WTC11 (cell line): ENCODE measurements at regions not wholly inside any gene's neighbourhood (a gene's known extent, or its start where the extent isn't known, plus 50 kb on each side); places are given as distances from the start of the nearest gene placed in this dataset.

Experiments
- ATAC-seq: fragments of 200-7000 bp; cut with Tn5 transposase; 2 replicates; pipeline ENCODE4 v1.10.0; 2021; ENCODE audit warnings: mild to moderate bottlenecking, moderate library complexity
- CTCF ChIA-PET: fragments of 300-600 bp; sonication (Branson Sonifier 250); formaldehyde crosslinking; loops from one replicate; lab custom pipeline; 2021; ENCODE audit warnings: antibody characterized with exemption; lab: Charles Lee
- POLR2A ChIA-PET: fragments of 350-600 bp; sonication (Branson Sonifier 250); formaldehyde crosslinking; loops from one replicate; lab custom pipeline; 2021; ENCODE audit warnings: antibody characterized with exemption; lab: Charles Lee
- DNase-seq: peaks from one replicate; pipeline ENCODE4 v3.0.0; 2021; ENCODE audit warnings: low spot score
- H3K27ac Mint-ChIP-seq: 2 replicates; pipeline ENCODE4 v1.8.0; 2021; ENCODE audit warnings: mixed read lengths
- H3K27me3 Mint-ChIP-seq: 2 replicates; pipeline ENCODE4 v1.8.0; 2021; ENCODE audit warnings: low read depth, mild to moderate bottlenecking, moderate library complexity, mixed read lengths
- H3K36me3 Mint-ChIP-seq: 2 replicates; pipeline ENCODE4 v1.8.0; 2021; ENCODE audit warnings: mixed read lengths
- H3K4me1 Mint-ChIP-seq: 2 replicates; pipeline ENCODE4 v1.8.0; 2022; ENCODE audit warnings: mixed read lengths
- H3K4me3 Mint-ChIP-seq: 2 replicates; pipeline ENCODE4 v1.8.0; 2021; ENCODE audit warnings: mild to moderate bottlenecking, moderate library complexity, mixed read lengths
- H3K9me3 Mint-ChIP-seq: 2 replicates; pipeline ENCODE4 v1.8.0; 2021; ENCODE audit warnings: mixed read lengths
- CBFB ChIP-seq: sonication (generic); formaldehyde crosslinking; IDR thresholded peaks from 2 replicates; pipeline ENCODE4 v1.8.1; 2022; ENCODE audit warnings: mild to moderate bottlenecking, low read depth, missing genetic modification reagents
- CREM ChIP-seq: sonication (generic); formaldehyde crosslinking; IDR thresholded peaks from 2 replicates; pipeline ENCODE4 v1.8.1; 2022; ENCODE audit warnings: mild to moderate bottlenecking, missing genetic modification reagents, moderate library complexity
- ESRRA ChIP-seq: sonication (generic); formaldehyde crosslinking; IDR thresholded peaks from 2 replicates; pipeline ENCODE4 v1.8.1; 2022; ENCODE audit warnings: mild to moderate bottlenecking, missing genetic modification reagents, borderline replicate concordance
- ETV6 ChIP-seq: sonication (generic); formaldehyde crosslinking; IDR thresholded peaks from 2 replicates; pipeline ENCODE4 v1.8.1; 2022; ENCODE audit warnings: mild to moderate bottlenecking, missing genetic modification reagents
- GRHL2 ChIP-seq: fragments of 250-450 bp; sonication (Bioruptor Pico); IDR thresholded peaks from 2 replicates; pipeline ENCODE4 v1.8.0; 2022; ENCODE audit warnings: mild to moderate bottlenecking, moderate library complexity; ENCODE audit not compliant: insufficient replicate concordance, severe bottlenecking
- JAZF1 ChIP-seq: fragments of 250-450 bp; sonication (Bioruptor Pico); IDR thresholded peaks from 2 replicates; pipeline ENCODE4 v1.9.0; 2021; ENCODE audit warnings: moderate library complexity, mild to moderate bottlenecking, inconsistent platforms
- NR3C1 ChIP-seq: sonication (generic); formaldehyde crosslinking; conservative IDR thresholded peaks from 2 replicates; pipeline ENCODE4 v1.8.1; 2023; ENCODE audit warnings: low read depth, mild to moderate bottlenecking, missing genetic modification reagents
- SOX15 ChIP-seq: fragments of 250-450 bp; sonication (Bioruptor Pico); IDR thresholded peaks from 2 replicates; pipeline ENCODE4 v1.9.0; 2021; ENCODE audit warnings: mild to moderate bottlenecking
- ZBTB21 ChIP-seq: sonication (generic); formaldehyde crosslinking; IDR thresholded peaks from 2 replicates; pipeline ENCODE4 v1.8.1; 2023; ENCODE audit warnings: mild to moderate bottlenecking, missing genetic modification reagents, borderline replicate concordance
- ZNF121 ChIP-seq: sonication (generic); formaldehyde crosslinking; IDR thresholded peaks from 2 replicates; pipeline ENCODE4 v1.8.0; 2023; ENCODE audit warnings: missing genetic modification reagents
- ZNF317 ChIP-seq: sonication (generic); formaldehyde crosslinking; IDR thresholded peaks from 2 replicates; pipeline ENCODE4 v1.8.1; 2023; ENCODE audit warnings: low read depth, mild to moderate bottlenecking, moderate library complexity, missing genetic modification reagents, borderline replicate concordance
- ZNF671 ChIP-seq: fragments of 250-450 bp; sonication (Bioruptor Pico); IDR thresholded peaks from 2 replicates; pipeline ENCODE4 v1.8.0; 2021; ENCODE audit warnings: mild to moderate bottlenecking
- TF ChIP-seq, protein P1 (sequence below): fragments of 200-600 bp; IDR thresholded peaks from 2 replicates; pipeline ENCODE4 v1.8.0; 2022; ENCODE audit warnings: antibody characterized with exemption
- TF ChIP-seq, protein P2 (sequence below): sonication (generic); formaldehyde crosslinking; IDR thresholded peaks from 2 replicates; pipeline ENCODE4 v1.8.0; 2022; ENCODE audit warnings: mild to moderate bottlenecking, missing genetic modification reagents
- TF ChIP-seq, protein P3 (sequence below): sonication (generic); formaldehyde crosslinking; IDR thresholded peaks from 2 replicates; pipeline ENCODE4 v1.8.0; 2023; ENCODE audit warnings: mild to moderate bottlenecking, missing genetic modification reagents
- TF ChIP-seq, protein P4 (sequence below): sonication (generic); formaldehyde crosslinking; IDR thresholded peaks from 2 replicates; pipeline ENCODE4 v1.8.0; 2023; ENCODE audit warnings: missing genetic modification reagents
- TF ChIP-seq, protein P5 (sequence below): sonication (generic); formaldehyde crosslinking; IDR thresholded peaks from 2 replicates; pipeline ENCODE4 v1.8.0; 2022; ENCODE audit warnings: mild to moderate bottlenecking, missing genetic modification reagents
- TF ChIP-seq, protein P6 (sequence below): sonication (generic); formaldehyde crosslinking; IDR thresholded peaks from 2 replicates; pipeline ENCODE4 v1.8.1; 2022; ENCODE audit warnings: mild to moderate bottlenecking, moderate library complexity, missing genetic modification reagents

DNA sequence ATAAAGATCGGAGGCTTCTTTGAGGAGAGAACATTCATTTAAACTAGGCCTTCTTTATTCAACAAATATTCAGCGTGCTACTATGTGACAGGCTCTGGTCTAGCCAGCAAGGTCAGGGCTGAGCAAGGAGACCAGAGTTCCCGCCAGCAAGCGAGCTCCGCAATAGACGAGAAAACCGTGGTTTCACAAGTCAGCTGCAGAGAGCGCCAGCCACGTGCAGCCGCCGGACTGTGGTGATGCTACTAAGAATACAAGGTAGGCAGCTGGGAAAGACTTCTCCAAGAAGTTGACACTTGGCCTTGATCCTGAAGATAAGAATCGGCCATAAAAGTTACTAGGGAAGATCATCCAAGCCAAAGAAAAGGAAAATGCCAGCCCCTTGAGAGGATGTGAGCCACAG is 533.7 kb upstream of the SALL3 start (continued):
- TF ChIP-seq, protein P1, sequence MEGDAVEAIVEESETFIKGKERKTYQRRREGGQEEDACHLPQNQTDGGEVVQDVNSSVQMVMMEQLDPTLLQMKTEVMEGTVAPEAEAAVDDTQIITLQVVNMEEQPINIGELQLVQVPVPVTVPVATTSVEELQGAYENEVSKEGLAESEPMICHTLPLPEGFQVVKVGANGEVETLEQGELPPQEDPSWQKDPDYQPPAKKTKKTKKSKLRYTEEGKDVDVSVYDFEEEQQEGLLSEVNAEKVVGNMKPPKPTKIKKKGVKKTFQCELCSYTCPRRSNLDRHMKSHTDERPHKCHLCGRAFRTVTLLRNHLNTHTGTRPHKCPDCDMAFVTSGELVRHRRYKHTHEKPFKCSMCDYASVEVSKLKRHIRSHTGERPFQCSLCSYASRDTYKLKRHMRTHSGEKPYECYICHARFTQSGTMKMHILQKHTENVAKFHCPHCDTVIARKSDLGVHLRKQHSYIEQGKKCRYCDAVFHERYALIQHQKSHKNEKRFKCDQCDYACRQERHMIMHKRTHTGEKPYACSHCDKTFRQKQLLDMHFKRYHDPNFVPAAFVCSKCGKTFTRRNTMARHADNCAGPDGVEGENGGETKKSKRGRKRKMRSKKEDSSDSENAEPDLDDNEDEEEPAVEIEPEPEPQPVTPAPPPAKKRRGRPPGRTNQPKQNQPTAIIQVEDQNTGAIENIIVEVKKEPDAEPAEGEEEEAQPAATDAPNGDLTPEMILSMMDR, result no peak
- TF ChIP-seq ZNF317 (CRISPR knock-in tag), result no peak
- TF ChIP-seq CBFB (CRISPR knock-in tag), result no peak
- TF ChIP-seq, protein P2, sequence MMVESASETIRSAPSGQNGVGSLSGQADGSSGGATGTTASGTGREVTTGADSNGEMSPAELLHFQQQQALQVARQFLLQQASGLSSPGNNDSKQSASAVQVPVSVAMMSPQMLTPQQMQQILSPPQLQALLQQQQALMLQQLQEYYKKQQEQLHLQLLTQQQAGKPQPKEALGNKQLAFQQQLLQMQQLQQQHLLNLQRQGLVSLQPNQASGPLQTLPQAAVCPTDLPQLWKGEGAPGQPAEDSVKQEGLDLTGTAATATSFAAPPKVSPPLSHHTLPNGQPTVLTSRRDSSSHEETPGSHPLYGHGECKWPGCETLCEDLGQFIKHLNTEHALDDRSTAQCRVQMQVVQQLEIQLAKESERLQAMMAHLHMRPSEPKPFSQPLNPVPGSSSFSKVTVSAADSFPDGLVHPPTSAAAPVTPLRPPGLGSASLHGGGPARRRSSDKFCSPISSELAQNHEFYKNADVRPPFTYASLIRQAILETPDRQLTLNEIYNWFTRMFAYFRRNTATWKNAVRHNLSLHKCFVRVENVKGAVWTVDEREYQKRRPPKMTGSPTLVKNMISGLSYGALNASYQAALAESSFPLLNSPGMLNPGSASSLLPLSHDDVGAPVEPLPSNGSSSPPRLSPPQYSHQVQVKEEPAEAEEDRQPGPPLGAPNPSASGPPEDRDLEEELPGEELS (CRISPR knock-in tag), result no peak
- TF ChIP-seq, all 79 proteins: peak for 0

DNA sequence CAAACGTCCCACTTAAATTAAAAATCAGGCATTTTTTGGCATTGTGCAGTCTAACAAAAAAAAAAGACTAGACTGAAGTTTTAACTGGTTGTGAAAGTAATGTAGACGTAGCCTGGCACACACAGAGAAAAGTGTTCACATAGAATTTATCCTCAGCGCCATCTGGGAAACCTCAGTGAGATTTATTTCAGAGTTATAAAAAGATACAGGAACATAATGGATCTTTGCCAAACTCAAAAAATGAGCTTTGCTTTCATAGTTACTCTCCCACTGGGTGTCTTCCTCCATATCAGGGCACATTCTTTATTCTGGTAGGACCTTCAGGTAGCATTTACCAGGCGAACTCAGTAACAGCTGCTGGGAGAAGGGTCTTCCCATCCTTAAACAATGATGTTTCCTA is 532.4 kb upstream of the SALL3 start:
- H3K4me1 Mint-ChIP-seq, result peaks cover 7% of the 10 kb centered on the region
- POLR2A ChIA-PET, result no interaction called here
- peaks cover 43% of the 10 kb centered on the region for H3K9me3 Mint-ChIP-seq
- H3K36me3 Mint-ChIP-seq, result peaks cover 32% of the 10 kb centered on the region
- no peak overlapping the region for H3K27ac Mint-ChIP-seq
- DNase-seq (no peak), ATAC-seq (no peak)
- no peak overlapping the region for H3K4me3 Mint-ChIP-seq
- TF ChIP-seq ETV6 (CRISPR knock-in tag) (no peak), GRHL2 (CRISPR knock-in tag) (no peak), NR3C1 (CRISPR knock-in tag) (no peak), ZNF671 (no peak), JAZF1 (CRISPR knock-in tag) (no peak), SOX15 (CRISPR knock-in tag) (no peak), ESRRA (no peak), ZBTB21 (CRISPR knock-in tag) (no peak), CREM (no peak), ZNF121 (CRISPR knock-in tag) (no peak)
- TF ChIP-seq, protein P3, sequence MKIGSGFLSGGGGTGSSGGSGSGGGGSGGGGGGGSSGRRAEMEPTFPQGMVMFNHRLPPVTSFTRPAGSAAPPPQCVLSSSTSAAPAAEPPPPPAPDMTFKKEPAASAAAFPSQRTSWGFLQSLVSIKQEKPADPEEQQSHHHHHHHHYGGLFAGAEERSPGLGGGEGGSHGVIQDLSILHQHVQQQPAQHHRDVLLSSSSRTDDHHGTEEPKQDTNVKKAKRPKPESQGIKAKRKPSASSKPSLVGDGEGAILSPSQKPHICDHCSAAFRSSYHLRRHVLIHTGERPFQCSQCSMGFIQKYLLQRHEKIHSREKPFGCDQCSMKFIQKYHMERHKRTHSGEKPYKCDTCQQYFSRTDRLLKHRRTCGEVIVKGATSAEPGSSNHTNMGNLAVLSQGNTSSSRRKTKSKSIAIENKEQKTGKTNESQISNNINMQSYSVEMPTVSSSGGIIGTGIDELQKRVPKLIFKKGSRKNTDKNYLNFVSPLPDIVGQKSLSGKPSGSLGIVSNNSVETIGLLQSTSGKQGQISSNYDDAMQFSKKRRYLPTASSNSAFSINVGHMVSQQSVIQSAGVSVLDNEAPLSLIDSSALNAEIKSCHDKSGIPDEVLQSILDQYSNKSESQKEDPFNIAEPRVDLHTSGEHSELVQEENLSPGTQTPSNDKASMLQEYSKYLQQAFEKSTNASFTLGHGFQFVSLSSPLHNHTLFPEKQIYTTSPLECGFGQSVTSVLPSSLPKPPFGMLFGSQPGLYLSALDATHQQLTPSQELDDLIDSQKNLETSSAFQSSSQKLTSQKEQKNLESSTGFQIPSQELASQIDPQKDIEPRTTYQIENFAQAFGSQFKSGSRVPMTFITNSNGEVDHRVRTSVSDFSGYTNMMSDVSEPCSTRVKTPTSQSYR (CRISPR knock-in tag), result no peak
- TF ChIP-seq, protein P4, sequence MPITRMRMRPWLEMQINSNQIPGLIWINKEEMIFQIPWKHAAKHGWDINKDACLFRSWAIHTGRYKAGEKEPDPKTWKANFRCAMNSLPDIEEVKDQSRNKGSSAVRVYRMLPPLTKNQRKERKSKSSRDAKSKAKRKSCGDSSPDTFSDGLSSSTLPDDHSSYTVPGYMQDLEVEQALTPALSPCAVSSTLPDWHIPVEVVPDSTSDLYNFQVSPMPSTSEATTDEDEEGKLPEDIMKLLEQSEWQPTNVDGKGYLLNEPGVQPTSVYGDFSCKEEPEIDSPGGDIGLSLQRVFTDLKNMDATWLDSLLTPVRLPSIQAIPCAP (CRISPR knock-in tag), result no peak
- TF ChIP-seq, protein P5, sequence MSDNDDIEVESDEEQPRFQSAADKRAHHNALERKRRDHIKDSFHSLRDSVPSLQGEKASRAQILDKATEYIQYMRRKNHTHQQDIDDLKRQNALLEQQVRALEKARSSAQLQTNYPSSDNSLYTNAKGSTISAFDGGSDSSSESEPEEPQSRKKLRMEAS, result no peak
- TF ChIP-seq, protein P6, sequence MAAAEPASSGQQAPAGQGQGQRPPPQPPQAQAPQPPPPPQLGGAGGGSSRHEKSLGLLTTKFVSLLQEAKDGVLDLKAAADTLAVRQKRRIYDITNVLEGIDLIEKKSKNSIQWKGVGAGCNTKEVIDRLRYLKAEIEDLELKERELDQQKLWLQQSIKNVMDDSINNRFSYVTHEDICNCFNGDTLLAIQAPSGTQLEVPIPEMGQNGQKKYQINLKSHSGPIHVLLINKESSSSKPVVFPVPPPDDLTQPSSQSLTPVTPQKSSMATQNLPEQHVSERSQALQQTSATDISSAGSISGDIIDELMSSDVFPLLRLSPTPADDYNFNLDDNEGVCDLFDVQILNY (CRISPR knock-in tag), result no peak
- CTCF ChIA-PET, result no interaction called here
- peaks cover 13% of the 10 kb centered on the region for H3K27me3 Mint-ChIP-seq
